Lower leg skin (tissue), 4 donors: ENCODE measurements at regions not wholly inside any gene's neighbourhood (a gene's known extent, or its start where the extent isn't known, plus 50 kb on each side); places are given as distances from the start of the nearest gene placed in this dataset.

Experiments
- DNase-seq, 2 donors: peaks; one replicate each; pipeline ENCODE4 v3.0.0-alpha.2; 2019; ENCODE audit warnings: low spot score in 2 of 2
- H3K4me3 ChIP-seq: fragments of 200-600 bp; sonication (generic); 2 replicates; pipeline ENCODE4 v1.5.1; 2017; ENCODE audit warnings: mild to moderate bottlenecking, low read depth; ENCODE audit not compliant: poor library complexity, severe bottlenecking
- POLR2A ChIP-seq, 2 donors: fragments of 450-650 bp; IDR thresholded peaks; one replicate each; pipeline ENCODE4 v1.6.1; 2016 to 2017; ENCODE audit warnings: antibody characterized with exemption in 2 of 2, mild to moderate bottlenecking in 1 of 2, moderate library complexity in 1 of 2
- WGBS, 2 donors: methylation state at CpG; one replicate each; pipeline ENCODE4 v1.1.5; 2018; 5-methylcytosine and 5-hydroxymethylcytosine counted together
- intact Hi-C: fragments of 100-400 bp; cut with DNase I; formaldehyde crosslinking; loops from one replicate; pipeline ENCODE4 v1.15.0; 2023; ENCODE audit warnings: low total_unique reads
- TF ChIP-seq, protein P1 (sequence below), 3 donors: fragments of 450-650 bp; IDR thresholded peaks; one replicate each; pipeline ENCODE4 v1.5.1; 2016; ENCODE audit warnings: antibody characterized with exemption in 3 of 3, mild to moderate bottlenecking in 3 of 3, moderate library complexity in 2 of 3

DNA sequence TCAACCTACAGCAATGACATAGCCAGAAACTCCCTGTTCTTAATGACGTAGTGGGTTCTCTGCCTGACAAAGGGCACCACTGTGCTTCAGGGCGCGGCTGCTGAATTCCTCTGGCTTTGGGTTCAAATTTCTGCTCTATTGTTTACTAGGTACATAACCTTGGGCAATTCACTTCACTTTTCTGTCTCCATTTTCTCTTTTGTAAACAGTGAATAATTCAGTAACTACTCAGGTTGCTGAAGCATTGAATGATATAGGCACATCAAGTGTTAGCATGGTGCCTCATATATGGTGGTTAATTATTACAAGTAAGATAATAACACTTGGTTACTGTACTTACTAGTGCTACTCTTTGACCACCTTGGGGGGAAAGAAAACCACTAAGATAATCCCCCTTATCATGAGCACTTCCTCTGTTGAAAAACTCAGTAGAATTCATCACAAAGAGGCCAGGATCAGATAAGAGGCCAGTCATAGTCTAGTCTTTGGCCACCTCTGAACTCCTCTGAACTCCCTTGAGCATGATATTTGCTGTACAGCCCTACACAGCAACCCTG, 92.0 kb upstream of the AHR start:
- no peak for DNase-seq
- intact Hi-C loops, result no loop called here
- H3K4me3 ChIP-seq, result no peak overlapping the region
- WGBS, 2 donors, result 93 to 96% methylated on average over 3 of the region's 3 CpGs
- TF ChIP-seq, protein P1, sequence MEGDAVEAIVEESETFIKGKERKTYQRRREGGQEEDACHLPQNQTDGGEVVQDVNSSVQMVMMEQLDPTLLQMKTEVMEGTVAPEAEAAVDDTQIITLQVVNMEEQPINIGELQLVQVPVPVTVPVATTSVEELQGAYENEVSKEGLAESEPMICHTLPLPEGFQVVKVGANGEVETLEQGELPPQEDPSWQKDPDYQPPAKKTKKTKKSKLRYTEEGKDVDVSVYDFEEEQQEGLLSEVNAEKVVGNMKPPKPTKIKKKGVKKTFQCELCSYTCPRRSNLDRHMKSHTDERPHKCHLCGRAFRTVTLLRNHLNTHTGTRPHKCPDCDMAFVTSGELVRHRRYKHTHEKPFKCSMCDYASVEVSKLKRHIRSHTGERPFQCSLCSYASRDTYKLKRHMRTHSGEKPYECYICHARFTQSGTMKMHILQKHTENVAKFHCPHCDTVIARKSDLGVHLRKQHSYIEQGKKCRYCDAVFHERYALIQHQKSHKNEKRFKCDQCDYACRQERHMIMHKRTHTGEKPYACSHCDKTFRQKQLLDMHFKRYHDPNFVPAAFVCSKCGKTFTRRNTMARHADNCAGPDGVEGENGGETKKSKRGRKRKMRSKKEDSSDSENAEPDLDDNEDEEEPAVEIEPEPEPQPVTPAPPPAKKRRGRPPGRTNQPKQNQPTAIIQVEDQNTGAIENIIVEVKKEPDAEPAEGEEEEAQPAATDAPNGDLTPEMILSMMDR (IDR thresholded peaks at IDR 0.05), result no peak
- no peak for TF ChIP-seq POLR2A (IDR thresholded peaks at IDR 0.05)

- TF ChIP-seq POLR2A (IDR thresholded peaks at IDR 0.05), result no peak
- TF ChIP-seq, protein P1 (IDR thresholded peaks at IDR 0.05), result no peak
- H3K4me3 ChIP-seq, result no peak overlapping the region
- intact Hi-C loops, result no loop called here
- WGBS, 2 donors, result 69 to 72% methylated on average over 1 of the region's 1 CpG
- DNase-seq, result no peak
Measured at GRCh38 chr7:17207220-17207619, 91.2 kb upstream of the AHR start.

GRCh38 chr7:17209101-17209500, 89.4 kb upstream of the AHR start:
- DNase-seq, result no peak
- intact Hi-C loops, result no loop called here
- TF ChIP-seq, protein P1 (IDR thresholded peaks at IDR 0.05), result no peak
- TF ChIP-seq POLR2A (IDR thresholded peaks at IDR 0.05), result no peak
- H3K4me3 ChIP-seq, result no peak overlapping the region
- WGBS, 2 donors, result 68 to 93% methylated on average over 3 of the region's 3 CpGs

- H3K4me3 ChIP-seq, result no peak overlapping the region
- DNase-seq, result no peak
- intact Hi-C loops, result no loop called here
- TF ChIP-seq, protein P1 (IDR thresholded peaks at IDR 0.05), result no peak
- TF ChIP-seq POLR2A (IDR thresholded peaks at IDR 0.05), result no peak
- WGBS, 2 donors, result 98 to 100% methylated on average over 1 of the region's 1 CpG
Measured at GRCh38 chr7:17211307-17211836, 87.1 kb upstream of the AHR start.

GRCh38 chr7:17212188-17212587, 86.3 kb upstream of the AHR start:
- no peak overlapping the region for H3K4me3 ChIP-seq
- no peak for DNase-seq
- intact Hi-C loops, result no loop called here
- no peak for TF ChIP-seq POLR2A (IDR thresholded peaks at IDR 0.05)
- TF ChIP-seq, protein P1 (IDR thresholded peaks at IDR 0.05), result no peak
